BLaER1 treated with 17β-estradiol and CSF1 and Interleukin-3, amounts not matched to agents 10 nM and 100 nM (cell line): ENCODE measurements at regions not wholly inside any gene's neighbourhood (a gene's known extent, or its start where the extent isn't known, plus 50 kb on each side); places are given as distances from the start of the nearest gene placed in this dataset.

ENCODE experiments used
- H3K27ac ChIP-seq, 11 experiments: shearing (Covaris generic); formaldehyde crosslinking; 2 replicates each; pipeline ENCODE4 v1.8.1; 2022
- H3K27me3 ChIP-seq, 11 experiments: shearing (Covaris generic); formaldehyde crosslinking; 2 replicates each; pipeline ENCODE4 v1.8.1; 2022
- H3K36me3 ChIP-seq, 11 experiments: shearing (Covaris generic); formaldehyde crosslinking; 2 replicates each; pipeline ENCODE4 v1.8.1; 2022
- H3K4me1 ChIP-seq, 10 experiments: shearing (Covaris generic); formaldehyde crosslinking; 2 replicates each; pipeline ENCODE4 v1.8.1; 2022
- H3K4me2 ChIP-seq, 11 experiments: shearing (Covaris generic); formaldehyde crosslinking; 2 replicates each; pipeline ENCODE4 v1.8.1; 2022
- H3K4me3 ChIP-seq, 10 experiments: shearing (Covaris generic); formaldehyde crosslinking; 2 replicates each; pipeline ENCODE4 v1.8.1; 2022
- H3K9ac ChIP-seq, 11 experiments: shearing (Covaris generic); formaldehyde crosslinking; 2 replicates each; pipeline ENCODE4 v1.8.1; 2022
- H3K9me3 ChIP-seq, 11 experiments: shearing (Covaris generic); formaldehyde crosslinking; replicated peaks in 1 of 11; 2 replicates each; pipeline ENCODE4 v1.8.1; 2022
- H4K20me1 ChIP-seq, 11 experiments: shearing (Covaris generic); formaldehyde crosslinking; 2 replicates each; pipeline ENCODE4 v1.8.1; 2022
- Cebpa-rat ChIP-seq, 11 experiments: shearing (Covaris generic); IDR thresholded peaks; 2 replicates each; pipeline ENCODE4 v1.8.1; 2022

DNA sequence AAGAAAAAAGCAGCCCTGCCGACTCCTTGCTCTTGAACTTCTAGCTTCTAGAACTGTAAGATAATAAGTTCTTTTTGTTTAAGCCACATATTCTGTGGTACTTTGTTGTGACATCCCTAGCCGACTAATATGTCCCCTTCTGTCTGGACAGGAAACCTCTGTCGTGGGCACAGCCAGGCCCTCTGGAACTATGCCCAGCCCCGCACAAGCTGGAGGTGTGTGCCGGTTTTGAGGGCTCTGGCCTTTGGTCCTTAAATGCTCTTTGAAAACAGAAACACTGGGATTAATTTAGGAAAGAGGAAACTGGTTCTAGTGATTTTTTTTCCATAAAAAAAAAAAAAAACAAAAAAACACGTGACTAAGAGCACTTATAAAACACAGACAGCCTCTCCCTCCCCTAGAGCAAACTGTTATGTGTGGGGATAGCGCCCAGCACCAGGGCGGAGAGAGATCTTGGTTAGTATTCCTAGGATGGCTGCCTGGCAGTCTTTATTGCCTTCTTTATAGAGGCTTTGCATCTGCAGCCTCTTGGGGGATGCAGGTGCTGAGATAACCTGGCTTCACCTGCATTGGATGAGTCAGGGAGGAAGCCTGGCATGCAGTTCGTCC is 244.3 kb downstream of the NFATC2 start:
- Histone ChIP-seq H3K4me1 (no peaks in the 10 kb centered on the region), H3K27ac (no peak overlapping the region), H3K27me3 (no peaks in the 10 kb centered on the region), H3K9me3 (peaks cover 27 to 35% (median 30%) of the 10 kb centered on the region in 11 experiments), H3K36me3 (no peaks in the 10 kb centered on the region), H3K9ac (no peak overlapping the region), H3K4me3 (no peak overlapping the region), H4K20me1 (no peaks in the 10 kb centered on the region), H3K4me2 (no peak overlapping the region)
- no peak for TF ChIP-seq Cebpa-rat (IDR thresholded peaks at IDR 0.05)

DNA sequence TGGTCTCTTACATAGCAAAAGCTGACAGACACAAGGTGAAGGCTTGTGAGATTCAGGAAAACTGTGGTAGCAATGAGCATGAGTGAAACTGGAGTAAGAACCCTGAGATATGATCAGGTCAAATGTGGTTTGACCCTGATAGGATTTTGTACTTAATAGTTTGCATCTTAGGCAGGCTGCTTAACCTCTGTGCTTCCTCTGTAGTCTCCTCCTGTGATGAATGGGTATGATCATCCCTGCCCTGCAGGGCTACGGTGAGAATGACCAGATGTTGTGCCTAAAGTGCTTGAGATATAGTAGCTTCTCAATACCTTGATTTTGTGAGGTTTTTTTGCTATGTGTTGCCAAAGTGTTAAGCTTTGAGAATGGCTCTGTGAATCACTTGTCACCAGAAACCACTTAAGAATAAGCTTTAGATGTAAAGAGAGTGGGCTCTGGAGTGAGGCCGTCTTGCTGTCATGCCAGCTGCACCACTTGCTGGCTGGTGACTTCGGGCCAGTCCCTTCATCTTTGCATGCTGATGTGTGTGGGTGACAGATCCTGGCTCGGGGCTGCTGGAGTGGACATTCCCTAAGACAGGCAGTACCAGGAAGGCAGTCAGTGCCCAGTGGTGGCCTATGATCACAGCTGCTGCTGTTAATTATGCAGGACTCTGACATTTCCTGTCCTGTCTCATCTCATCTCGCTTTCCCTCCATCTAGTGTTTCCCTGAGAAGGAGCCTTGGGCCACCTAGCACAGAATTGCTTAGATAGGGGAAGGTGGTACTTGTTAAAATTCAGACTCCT is 254.7 kb downstream of the NFATC2 start:
- Histone ChIP-seq H3K27me3 (no peaks in the 10 kb centered on the region), H3K4me3 (no peak overlapping the region), H3K9me3 (peaks cover 0 to 14% (median 8%) of the 10 kb centered on the region in 11 experiments; a peak in 10 of 22 replicates), H3K36me3 (no peaks in the 10 kb centered on the region), H4K20me1 (no peaks in the 10 kb centered on the region), H3K9ac (no peak overlapping the region), H3K4me2 (no peak overlapping the region), H3K27ac (no peak overlapping the region), H3K4me1 (peaks cover 0 to 7% (median 0%) of the 10 kb centered on the region in 10 experiments; a peak in 1 of 20 replicates)
- no peak for TF ChIP-seq Cebpa-rat (IDR thresholded peaks at IDR 0.05)

DNA sequence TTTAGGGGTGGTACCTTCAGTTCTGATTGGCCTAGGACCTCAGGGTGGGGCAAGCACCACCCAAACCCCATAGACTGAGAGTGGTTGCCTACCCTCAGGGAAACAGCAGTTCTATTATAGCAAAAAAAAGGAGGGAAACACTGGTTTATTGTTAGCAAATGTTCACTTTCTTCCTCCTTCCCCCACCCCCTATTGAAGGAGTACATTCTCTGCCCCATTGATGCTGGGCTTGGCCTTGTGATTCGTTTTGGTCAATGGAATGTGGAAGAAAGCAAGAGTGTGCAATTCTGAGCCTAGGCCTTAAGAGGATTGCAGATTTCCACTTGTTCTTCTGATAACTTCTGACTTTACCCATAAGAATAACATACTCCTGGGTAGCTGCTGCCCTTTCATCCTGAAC is 255.8 kb downstream of the NFATC2 start:
- Histone ChIP-seq H3K27me3 (no peaks in the 10 kb centered on the region), H3K9me3 (peaks cover 0 to 11% (median 0%) of the 10 kb centered on the region in 11 experiments; a peak in 4 of 22 replicates), H3K4me1 (peaks cover 0 to 7% (median 0%) of the 10 kb centered on the region in 10 experiments; a peak in 1 of 20 replicates), H4K20me1 (no peaks in the 10 kb centered on the region), H3K4me3 (no peak overlapping the region), H3K9ac (no peak overlapping the region), H3K4me2 (no peak overlapping the region), H3K36me3 (no peaks in the 10 kb centered on the region), H3K27ac (no peak overlapping the region)
- TF ChIP-seq Cebpa-rat (IDR thresholded peaks at IDR 0.05): no peak

DNA sequence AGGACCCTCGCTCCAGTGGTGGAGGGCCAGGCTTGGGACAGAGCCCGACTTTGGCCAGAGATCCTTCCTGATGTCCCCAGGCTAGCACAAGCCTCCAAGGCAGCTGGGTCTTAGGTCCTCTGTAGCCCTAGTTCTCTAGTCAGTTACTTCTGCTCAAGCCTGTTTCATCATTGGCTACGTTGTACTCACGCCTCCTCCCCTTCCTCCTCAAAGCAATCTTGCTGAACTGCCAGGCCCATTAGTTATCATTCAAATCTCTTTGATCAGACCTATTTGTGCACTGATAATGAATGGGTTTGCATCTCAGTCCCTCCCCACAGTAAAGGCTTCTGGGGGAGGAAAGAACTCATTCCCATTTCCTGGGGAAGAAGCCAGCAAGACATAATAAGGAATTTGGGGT is 256.8 kb downstream of the NFATC2 start:
- Histone ChIP-seq H3K9me3 (peaks cover 0 to 11% (median 0%) of the 10 kb centered on the region in 11 experiments; a peak in 4 of 22 replicates), H3K27me3 (no peaks in the 10 kb centered on the region), H4K20me1 (no peaks in the 10 kb centered on the region), H3K4me3 (no peak overlapping the region), H3K27ac (no peak overlapping the region), H3K36me3 (no peaks in the 10 kb centered on the region), H3K4me2 (no peak overlapping the region), H3K4me1 (peaks cover 0 to 7% (median 0%) of the 10 kb centered on the region in 10 experiments; a peak in 1 of 20 replicates), H3K9ac (no peak overlapping the region)
- no peak for TF ChIP-seq Cebpa-rat (IDR thresholded peaks at IDR 0.05)

DNA sequence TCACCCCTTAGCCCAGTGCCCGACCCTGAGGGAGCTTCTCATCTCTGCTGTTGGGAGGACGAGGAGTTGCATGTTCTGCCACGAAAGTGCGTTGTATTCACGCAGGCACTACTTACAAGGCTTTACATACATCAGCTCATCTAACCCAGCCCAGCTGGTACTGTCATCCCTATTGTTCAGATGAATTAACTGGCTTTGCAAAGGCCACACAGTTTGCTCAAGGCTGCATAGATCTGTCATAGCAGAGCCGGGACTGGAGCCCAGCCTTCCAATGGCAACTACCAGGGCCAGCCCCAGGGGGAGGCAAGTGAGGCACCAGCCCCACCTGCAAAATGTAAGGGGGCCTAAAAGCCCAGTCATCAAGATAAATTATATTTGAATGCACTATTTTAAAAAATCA is 257.6 kb downstream of the NFATC2 start:
- Histone ChIP-seq H3K9ac (no peak overlapping the region), H3K4me1 (peaks cover 0 to 7% (median 0%) of the 10 kb centered on the region in 10 experiments; a peak in 1 of 20 replicates), H3K27ac (no peak overlapping the region), H3K4me3 (no peak overlapping the region), H3K4me2 (no peak overlapping the region), H3K36me3 (no peaks in the 10 kb centered on the region), H3K27me3 (no peaks in the 10 kb centered on the region), H3K9me3 (peaks cover 0 to 13% (median 3%) of the 10 kb centered on the region in 11 experiments; a peak in 7 of 22 replicates), H4K20me1 (no peaks in the 10 kb centered on the region)
- no peak for TF ChIP-seq Cebpa-rat (IDR thresholded peaks at IDR 0.05)

DNA sequence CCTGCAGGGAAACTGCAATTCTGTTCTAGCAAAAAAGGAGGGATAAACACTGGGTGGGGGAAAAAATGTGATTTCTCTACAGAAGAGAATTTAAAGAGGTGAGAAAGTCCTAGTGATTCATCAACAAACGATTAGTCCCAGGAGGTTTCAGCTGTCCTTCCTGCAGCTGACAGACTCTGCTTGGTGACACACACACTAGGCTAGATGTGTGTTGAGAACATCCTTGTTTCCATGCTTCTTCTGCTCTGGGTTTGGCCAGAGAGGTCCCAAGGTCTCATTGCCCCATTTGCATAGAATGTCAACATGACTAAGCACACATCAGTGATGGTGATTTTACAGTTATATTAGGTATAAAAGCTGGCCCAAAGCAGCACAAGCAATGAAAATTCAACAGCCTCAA is 258.3 kb downstream of the NFATC2 start:
- Histone ChIP-seq H3K36me3 (no peaks in the 10 kb centered on the region), H3K9ac (no peak overlapping the region), H3K4me1 (peaks cover 0 to 7% (median 0%) of the 10 kb centered on the region in 10 experiments; a peak in 1 of 20 replicates), H3K4me3 (no peak overlapping the region), H3K27ac (no peak overlapping the region), H3K4me2 (no peak overlapping the region), H3K9me3 (peaks cover 0 to 13% (median 6%) of the 10 kb centered on the region in 11 experiments; a peak in 5 of 22 replicates), H3K27me3 (no peaks in the 10 kb centered on the region), H4K20me1 (no peaks in the 10 kb centered on the region)
- TF ChIP-seq Cebpa-rat (IDR thresholded peaks at IDR 0.05): no peak

DNA sequence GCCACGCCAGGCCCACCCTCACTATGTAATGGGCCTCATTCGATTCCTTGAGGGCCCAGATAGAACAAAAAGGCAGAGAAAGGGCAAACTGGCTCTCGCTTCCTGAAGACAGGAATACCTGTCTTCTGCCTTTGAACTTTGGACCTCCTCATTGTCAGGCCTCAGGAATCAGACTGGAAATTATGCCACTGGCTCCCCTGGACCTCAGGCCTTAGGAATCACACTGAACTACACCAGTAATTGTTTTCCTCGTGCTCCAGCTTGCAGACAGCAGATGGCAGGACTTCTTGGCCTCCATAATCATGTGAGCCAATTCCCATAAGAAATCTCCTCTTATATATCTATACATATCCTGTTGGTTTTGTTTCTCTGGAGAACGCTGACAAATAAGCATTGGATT is 258.6 kb upstream of the KCNG1 start:
- Histone ChIP-seq H3K4me2 (no peak overlapping the region), H3K9me3 (peaks cover 0 to 13% (median 6%) of the 10 kb centered on the region in 11 experiments; a peak in 5 of 22 replicates), H3K36me3 (no peaks in the 10 kb centered on the region), H3K27me3 (no peaks in the 10 kb centered on the region), H3K27ac (no peak overlapping the region), H3K4me3 (no peak overlapping the region), H3K4me1 (peaks cover 0 to 13% (median 8%) of the 10 kb centered on the region in 10 experiments; a peak in 16 of 20 replicates), H4K20me1 (no peaks in the 10 kb centered on the region), H3K9ac (no peak overlapping the region)
- no peak for TF ChIP-seq Cebpa-rat (IDR thresholded peaks at IDR 0.05)

DNA sequence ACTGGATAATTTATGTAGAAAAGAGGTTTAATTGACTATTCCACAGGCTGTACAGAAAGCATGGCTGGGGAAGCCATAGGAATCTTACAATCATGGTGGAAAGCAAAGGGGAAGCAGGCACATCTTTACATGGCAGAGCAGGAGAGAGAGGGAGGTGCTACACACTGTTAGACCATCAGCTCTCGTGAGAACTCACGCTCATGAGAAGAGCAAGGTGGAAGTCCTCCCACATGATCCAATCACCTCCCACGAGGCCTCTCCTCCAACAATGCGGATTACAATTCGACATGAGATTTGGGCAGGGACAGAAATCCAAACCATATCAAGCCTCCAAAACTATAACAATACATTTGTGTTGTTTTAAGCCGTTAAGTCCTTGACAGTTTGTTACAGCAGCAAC is 257.1 kb upstream of the KCNG1 start:
- Histone ChIP-seq H3K9ac (no peak overlapping the region), H3K27me3 (no peaks in the 10 kb centered on the region), H3K9me3 (peaks cover 0 to 13% (median 6%) of the 10 kb centered on the region in 11 experiments; a peak in 5 of 22 replicates), H4K20me1 (no peaks in the 10 kb centered on the region), H3K4me3 (no peak overlapping the region), H3K4me2 (no peak overlapping the region), H3K4me1 (peaks cover 9 to 25% (median 20%) of the 10 kb centered on the region in 10 experiments; a peak in 19 of 20 replicates), H3K36me3 (no peaks in the 10 kb centered on the region), H3K27ac (no peak overlapping the region)
- no peak for TF ChIP-seq Cebpa-rat (IDR thresholded peaks at IDR 0.05)

DNA sequence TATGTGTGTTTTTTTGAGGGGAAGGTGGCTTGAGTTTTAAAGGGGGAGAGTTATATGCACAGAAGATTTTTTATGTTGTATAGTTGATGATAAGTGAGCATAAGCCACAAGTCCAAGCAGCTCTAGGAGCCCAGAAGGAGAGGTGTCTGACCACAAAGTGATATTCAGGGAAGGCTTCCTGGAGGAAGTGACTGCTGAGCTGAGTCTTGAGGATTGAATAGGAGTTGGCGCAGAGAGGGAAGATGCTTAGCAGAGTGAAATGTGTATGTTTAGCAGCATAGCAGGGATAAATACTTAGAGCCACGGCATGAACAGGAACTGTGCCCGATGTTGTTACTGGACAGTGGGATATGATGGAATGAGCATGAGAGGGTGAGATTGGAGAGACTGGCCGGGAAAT is 255.1 kb upstream of the KCNG1 start:
- Histone ChIP-seq H3K9ac (no peak overlapping the region), H3K4me2 (no peak overlapping the region), H3K4me1 (peaks cover 9 to 26% (median 21%) of the 10 kb centered on the region in 10 experiments; a peak in 19 of 20 replicates), H3K27ac (no peak overlapping the region), H3K27me3 (no peaks in the 10 kb centered on the region), H3K9me3 (peaks cover 0 to 13% (median 6%) of the 10 kb centered on the region in 11 experiments; a peak in 5 of 22 replicates), H3K36me3 (no peaks in the 10 kb centered on the region), H4K20me1 (no peaks in the 10 kb centered on the region; a peak in 1 of 22 replicates), H3K4me3 (no peak overlapping the region)
- no peak for TF ChIP-seq Cebpa-rat (IDR thresholded peaks at IDR 0.05)
